ENCODE measurements at regions not wholly inside any gene's neighbourhood (a gene's known extent, or its start where the extent isn't known, plus 50 kb on each side); places are given as distances from the start of the nearest gene placed in this dataset.

DNA sequence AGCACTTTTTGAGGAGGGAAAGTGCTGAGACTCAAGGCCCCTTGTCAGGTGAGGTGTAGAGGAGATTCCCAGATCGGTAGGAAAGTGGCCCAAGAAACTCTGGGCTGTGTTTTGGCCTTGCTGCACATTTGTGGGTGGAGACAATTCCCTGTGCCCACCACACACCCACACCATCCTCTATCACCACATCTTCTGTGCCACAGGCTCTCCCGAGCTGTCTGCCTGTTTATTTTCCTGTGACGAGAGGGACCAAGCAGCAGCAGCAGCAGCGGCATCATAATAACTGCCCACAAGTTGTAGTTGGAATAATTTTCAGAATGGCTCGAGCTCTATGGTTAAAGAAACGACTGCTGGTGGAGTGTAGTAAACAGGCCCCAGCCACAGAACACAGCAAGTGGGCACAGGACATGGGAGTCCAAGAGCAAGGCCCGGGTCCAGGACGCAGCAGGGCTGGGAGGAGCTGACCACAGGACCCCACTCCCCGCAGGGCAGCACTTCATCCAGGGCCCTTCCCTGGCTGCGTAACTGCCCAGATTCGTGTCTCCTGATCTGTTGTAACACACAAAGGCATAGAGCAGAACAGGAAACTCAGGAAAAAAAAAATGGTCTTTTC is 55.6 kb upstream of the BCL2L14 start:
- intact Hi-C loops (cut with micrococcal nuclease): no loop called here
- CTCF ChIA-PET: no interaction called here
- Histone ChIP-seq H3K9me2 (ENCODE audit: insufficient read depth) (no peaks in the 10 kb centered on the region), H3K4me2 (ENCODE audit: low read length) (no peak overlapping the region), H3K9ac (ENCODE audit: low read length) (no peak overlapping the region), H3K9me3 (ENCODE audit: control insufficient read depth in 1 of 2, insufficient read depth in 1 of 2, low read depth in 1 of 2, low read length in 2 of 2) (no peaks in the 10 kb centered on the region), H2AFZ (ENCODE audit: low read depth, low read length, poor library complexity, severe bottlenecking) (no peak overlapping the region), H4K20me1 (ENCODE audit: insufficient read depth) (no peaks in the 10 kb centered on the region), H3K79me2 (ENCODE audit: insufficient read depth, low read length) (no peaks in the 10 kb centered on the region), H3K4me3 (replicated peaks in 1 of 2; ENCODE audit: low read depth in 1 of 2, low read length in 2 of 2) (no peak overlapping the region), H3K36me3 (ENCODE audit: control insufficient read depth in 1 of 2, insufficient read depth in 2 of 2, low read length in 2 of 2) (no peaks in the 10 kb centered on the region), H3K4me1 (ENCODE audit: control insufficient read depth in 1 of 2, insufficient read depth in 2 of 2, low read length in 2 of 2) (peaks cover 0 to 6% of the 10 kb centered on the region in 2 experiments; a peak in 1 of 4 replicates), H3K27ac (ENCODE audit: low read depth, low read length) (no peak overlapping the region), H3K27me3 (ENCODE audit: insufficient read depth, low read length) (no peaks in the 10 kb centered on the region)
- POLR2A ChIA-PET: no interaction called here
- no peak for DNase-seq (ENCODE audit: low read depth, low spot score)
- ATAC-seq: no peak
- BruUV-seq (replicated peaks): no TSS peak
- TF ChIP-seq, protein P1, sequence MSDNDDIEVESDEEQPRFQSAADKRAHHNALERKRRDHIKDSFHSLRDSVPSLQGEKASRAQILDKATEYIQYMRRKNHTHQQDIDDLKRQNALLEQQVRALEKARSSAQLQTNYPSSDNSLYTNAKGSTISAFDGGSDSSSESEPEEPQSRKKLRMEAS (IDR thresholded peaks at IDR 0.05): no peak
- TF ChIP-seq POLR2A (IDR thresholded peaks at IDR 0.05; ENCODE audit: borderline replicate concordance, extremely low read depth, insufficient read depth, insufficient read length) (no peak), EZH2phosphoT487 (IDR thresholded peaks at IDR 0.05; ENCODE audit: borderline replicate concordance) (no peak)
- RAD21 ChIA-PET (ENCODE audit: low non-redundant PET in 1 of 2, low total read pairs in 2 of 2, uncharacterized antibody in 2 of 2, unreplicated experiment in 2 of 2): no interaction called here

DNA sequence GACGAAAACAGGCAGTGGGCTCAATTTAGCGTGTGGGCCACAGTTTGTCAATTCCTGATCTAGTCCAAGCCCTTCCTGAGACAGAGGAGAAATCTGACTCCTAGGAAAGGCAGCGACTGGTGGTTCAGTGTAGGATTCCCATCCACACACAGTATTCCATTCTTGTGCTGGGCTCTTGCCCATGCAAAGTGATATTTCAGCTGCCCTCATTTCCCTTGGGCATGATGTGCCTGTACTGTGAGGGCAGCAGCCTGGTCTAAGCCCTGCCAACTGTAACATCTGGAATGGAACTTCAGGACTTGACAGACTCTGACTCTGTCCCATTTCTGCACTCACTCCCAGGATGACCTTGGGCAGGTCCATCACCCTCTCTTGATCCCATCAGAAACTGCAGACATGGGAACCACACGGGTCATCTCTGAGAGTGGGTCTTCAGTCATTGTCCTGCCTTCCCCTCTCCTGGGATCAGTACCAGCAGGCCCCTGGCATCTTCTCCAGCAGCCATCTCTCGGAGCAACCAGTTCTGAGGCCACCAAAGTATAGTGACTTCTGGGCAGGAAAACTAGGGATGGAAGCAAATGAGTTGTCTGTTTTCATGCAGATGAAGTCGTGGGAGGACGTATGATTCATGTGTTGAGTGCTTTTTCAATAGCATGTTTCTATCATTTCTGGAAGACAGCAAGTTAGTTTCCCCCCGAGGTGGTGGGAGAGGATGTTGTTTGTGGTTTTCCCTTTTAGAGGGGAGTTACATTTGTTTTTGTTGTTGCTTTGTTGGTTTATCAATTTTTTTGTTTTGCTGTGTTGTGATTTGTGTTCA is 54.2 kb upstream of the BCL2L14 start:
- ChIA-PET RAD21 (ENCODE audit: low non-redundant PET in 1 of 2, low total read pairs in 2 of 2, uncharacterized antibody in 2 of 2, unreplicated experiment in 2 of 2) (no interaction called here), POLR2A (no interaction called here), CTCF (no interaction called here)
- Histone ChIP-seq H3K36me3 (ENCODE audit: control insufficient read depth in 1 of 2, insufficient read depth in 2 of 2, low read length in 2 of 2) (no peaks in the 10 kb centered on the region), H3K79me2 (ENCODE audit: insufficient read depth, low read length) (no peaks in the 10 kb centered on the region), H3K4me3 (replicated peaks in 1 of 2; ENCODE audit: low read depth in 1 of 2, low read length in 2 of 2) (no peak overlapping the region), H3K9me2 (ENCODE audit: insufficient read depth) (no peaks in the 10 kb centered on the region), H3K9ac (ENCODE audit: low read length) (no peak overlapping the region), H3K9me3 (ENCODE audit: control insufficient read depth in 1 of 2, insufficient read depth in 1 of 2, low read depth in 1 of 2, low read length in 2 of 2) (no peaks in the 10 kb centered on the region), H3K4me2 (ENCODE audit: low read length) (no peak overlapping the region), H3K4me1 (ENCODE audit: control insufficient read depth in 1 of 2, insufficient read depth in 2 of 2, low read length in 2 of 2) (no peaks in the 10 kb centered on the region), H3K27ac (ENCODE audit: low read depth, low read length) (no peak overlapping the region), H2AFZ (ENCODE audit: low read depth, low read length, poor library complexity, severe bottlenecking) (no peak overlapping the region), H3K27me3 (ENCODE audit: insufficient read depth, low read length) (no peaks in the 10 kb centered on the region), H4K20me1 (ENCODE audit: insufficient read depth) (no peaks in the 10 kb centered on the region)
- DNase-seq (ENCODE audit: low read depth, low spot score) (no peak), ATAC-seq (no peak)
- TF ChIP-seq YY1 (IDR thresholded peaks at IDR 0.05; ENCODE audit: extremely low read depth, insufficient replicate concordance, low read depth, low read length): no peak
- no peak for TF ChIP-seq SIN3A (IDR thresholded peaks at IDR 0.05; ENCODE audit: low read depth)
- no peak for TF ChIP-seq POLR2A (IDR thresholded peaks at IDR 0.05; ENCODE audit: borderline replicate concordance, extremely low read depth, insufficient read depth, insufficient read length)
- no peak for TF ChIP-seq TCF7L2 (IDR thresholded peaks at IDR 0.05; ENCODE audit: borderline replicate concordance, extremely low read depth, insufficient read depth, insufficient read length)
- no peak for TF ChIP-seq EZH2 (IDR thresholded peaks at IDR 0.05)
- TF ChIP-seq RAD21 (IDR thresholded peaks at IDR 0.05; ENCODE audit: low read depth): no peak
- TF ChIP-seq EZH2phosphoT487 (IDR thresholded peaks at IDR 0.05; ENCODE audit: borderline replicate concordance): no peak
- intact Hi-C loops (cut with micrococcal nuclease): no loop called here
- BruUV-seq (replicated peaks): no TSS peak
